Spinal cord (tissue), 9 donors: ENCODE measurements at regions not wholly inside any gene's neighbourhood (a gene's known extent, or its start where the extent isn't known, plus 50 kb on each side); places are given as distances from the start of the nearest gene placed in this dataset.

Experiments
- DNase-seq, 6 donors: peaks; one replicate each; pipeline versions ENCODE4 v3.0.0 to v3.0.0-alpha.2; 2013 to 2015; ENCODE audit warnings: low spot score in 6 of 6, low read depth in 4 of 6
- H3K27ac ChIP-seq: one replicate; pipeline ENCODE4 v1.5.1; 2013; ENCODE audit warnings: low read depth, low read length, control low read depth
- H3K27me3 ChIP-seq: one replicate; pipeline ENCODE4 v1.6.1; 2013; ENCODE audit warnings: low read length; ENCODE audit not compliant: control insufficient read depth, insufficient read depth
- H3K36me3 ChIP-seq: one replicate; pipeline ENCODE4 v1.6.1; 2013; ENCODE audit warnings: low read length; ENCODE audit not compliant: control insufficient read depth, insufficient read depth
- H3K4me1 ChIP-seq: one replicate; pipeline ENCODE4 v1.6.1; 2013; ENCODE audit warnings: low read length; ENCODE audit not compliant: control insufficient read depth, insufficient read depth
- H3K4me3 ChIP-seq: one replicate; pipeline ENCODE4 v1.5.1; 2013; ENCODE audit warnings: low read depth, low read length, control low read depth
- H3K9me3 ChIP-seq: one replicate; pipeline ENCODE4 v1.6.1; 2013; ENCODE audit warnings: low read length; ENCODE audit not compliant: control insufficient read depth, insufficient read depth
- WGBS: methylation state at CpG from one replicate; pipeline ENCODE4 v1.1.5; 2013; ENCODE audit warnings: missing lambda C conversion rate; ENCODE audit not compliant: insufficient coverage; 5-methylcytosine and 5-hydroxymethylcytosine counted together
- donor health status: healthy.

DNA sequence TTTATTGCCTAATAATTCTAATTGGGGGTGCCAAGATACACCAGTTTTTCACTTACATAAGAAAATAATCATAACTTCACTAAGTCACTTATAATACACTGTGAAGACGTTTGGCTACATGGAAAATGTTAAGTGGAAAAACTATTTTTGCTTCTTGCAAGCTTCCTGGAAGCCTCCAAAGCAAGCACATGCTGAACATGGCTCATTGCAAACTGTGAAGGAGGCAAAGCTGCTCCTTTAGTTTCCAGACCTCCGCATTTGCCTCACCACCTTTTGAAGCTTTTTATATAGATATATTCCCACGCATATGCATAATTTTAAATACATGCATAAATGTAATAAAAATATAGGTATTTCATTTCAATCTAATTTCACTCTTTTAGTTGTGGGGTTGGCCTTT is 285.6 kb upstream of the PRDM9 start:
- no CpG with 5 or more reads among the region's 3 CpGs for WGBS
- no peaks in the 10 kb centered on the region for H3K9me3 ChIP-seq
- H3K27ac ChIP-seq: no peak overlapping the region
- DNase-seq: peak in 1 of 6 donors; percentile 83
- H3K4me1 ChIP-seq: no peaks in the 10 kb centered on the region
- no peaks in the 10 kb centered on the region for H3K27me3 ChIP-seq
- H3K4me3 ChIP-seq: no peak overlapping the region
- no peaks in the 10 kb centered on the region for H3K36me3 ChIP-seq

DNA sequence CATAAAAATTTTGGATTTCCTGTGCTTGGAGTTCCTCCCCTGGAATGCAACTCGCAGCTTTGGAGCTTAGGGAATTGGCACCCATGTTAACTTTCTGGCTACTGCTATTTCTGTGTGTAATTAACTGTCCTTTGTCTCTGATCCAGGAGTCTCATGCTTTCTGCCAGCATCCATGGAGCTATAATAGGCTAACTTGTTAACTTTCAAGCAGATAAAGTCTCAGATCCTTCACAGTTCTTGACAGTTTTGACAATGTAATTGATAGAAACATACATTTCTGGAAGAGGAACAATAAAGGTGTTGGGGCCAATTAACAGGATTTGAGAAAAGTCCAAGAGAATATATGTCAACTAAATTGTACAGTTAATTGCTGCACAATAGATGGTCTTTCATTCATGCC is 290.2 kb upstream of the PRDM9 start:
- no peaks in the 10 kb centered on the region for H3K27me3 ChIP-seq
- H3K4me1 ChIP-seq: no peaks in the 10 kb centered on the region
- WGBS: 60% methylated on average over 1 of the region's 1 CpG
- H3K36me3 ChIP-seq: no peaks in the 10 kb centered on the region
- no peak overlapping the region for H3K4me3 ChIP-seq
- H3K27ac ChIP-seq: no peak overlapping the region
- H3K9me3 ChIP-seq: no peaks in the 10 kb centered on the region
- DNase-seq: peak in 1 of 6 donors; percentile 73

DNA sequence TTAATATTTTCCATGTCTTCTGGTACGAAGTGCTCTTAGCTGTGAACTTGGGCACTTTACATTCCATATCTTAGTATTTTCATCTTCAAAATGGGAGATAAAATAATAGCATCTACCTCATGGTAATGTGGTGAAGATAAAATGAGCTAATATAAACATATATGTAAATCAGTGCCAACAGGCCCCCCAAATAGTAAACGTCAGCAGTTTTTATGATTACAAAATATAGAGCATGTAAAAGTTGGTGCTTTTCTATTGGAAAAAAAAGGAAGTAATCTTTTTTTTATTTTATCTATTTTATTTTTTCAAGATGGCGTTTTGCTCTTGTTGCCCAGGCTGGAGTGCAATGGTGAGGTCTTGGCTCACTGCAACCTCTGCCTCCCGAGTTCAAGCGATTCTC is 291.1 kb upstream of the PRDM9 start:
- DNase-seq: no peak
- 100% methylated on average over 2 of the region's 5 CpGs for WGBS
- Histone ChIP-seq H3K4me1 (no peaks in the 10 kb centered on the region), H3K4me3 (no peak overlapping the region), H3K36me3 (no peaks in the 10 kb centered on the region), H3K27me3 (no peaks in the 10 kb centered on the region), H3K9me3 (no peaks in the 10 kb centered on the region), H3K27ac (no peak overlapping the region)

GRCh38 chr5:23208959-23209431 is 298.4 kb upstream of the PRDM9 start:
- peak in 2 of 6 donors; percentile 55 to 70 for DNase-seq
- no peaks in the 10 kb centered on the region for H3K27me3 ChIP-seq
- H3K4me3 ChIP-seq: no peak overlapping the region
- no peaks in the 10 kb centered on the region for H3K4me1 ChIP-seq
- H3K36me3 ChIP-seq: no peaks in the 10 kb centered on the region
- no CpG with 5 or more reads among the region's 1 CpG for WGBS
- H3K9me3 ChIP-seq: no peaks in the 10 kb centered on the region
- no peak overlapping the region for H3K27ac ChIP-seq

DNA sequence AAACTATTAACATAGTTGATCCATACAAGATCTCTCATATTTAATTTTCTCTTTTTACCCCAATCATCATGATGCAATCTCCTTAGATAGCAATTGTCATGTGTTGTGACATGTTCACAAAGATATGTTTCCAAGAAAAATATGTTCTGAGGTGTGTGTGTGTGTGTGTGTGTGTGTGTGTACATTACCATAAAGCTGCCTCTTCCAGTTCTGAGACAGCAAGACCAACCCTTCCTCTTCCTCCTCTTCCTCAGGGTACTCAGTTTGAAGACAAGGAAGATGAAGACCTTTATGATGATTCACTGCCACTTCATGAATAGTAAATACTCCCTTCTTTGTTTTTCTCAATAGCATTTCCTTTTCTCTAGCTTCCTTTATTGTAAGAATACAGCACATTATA is 303.3 kb upstream of the PRDM9 start:
- no peaks in the 10 kb centered on the region for H3K27me3 ChIP-seq
- H3K36me3 ChIP-seq: no peaks in the 10 kb centered on the region
- no peaks in the 10 kb centered on the region for H3K9me3 ChIP-seq
- no peaks in the 10 kb centered on the region for H3K4me1 ChIP-seq
- DNase-seq: no peak
- no peak overlapping the region for H3K27ac ChIP-seq
- no peak overlapping the region for H3K4me3 ChIP-seq

- Histone ChIP-seq H3K4me1 (no peaks in the 10 kb centered on the region), H3K27ac (no peak overlapping the region)
- WGBS: 100% methylated on average over 1 of the region's 7 CpGs
Measured at GRCh38 chr5:23169660-23170416, 316.7 kb upstream of the CDH12 start.

DNA sequence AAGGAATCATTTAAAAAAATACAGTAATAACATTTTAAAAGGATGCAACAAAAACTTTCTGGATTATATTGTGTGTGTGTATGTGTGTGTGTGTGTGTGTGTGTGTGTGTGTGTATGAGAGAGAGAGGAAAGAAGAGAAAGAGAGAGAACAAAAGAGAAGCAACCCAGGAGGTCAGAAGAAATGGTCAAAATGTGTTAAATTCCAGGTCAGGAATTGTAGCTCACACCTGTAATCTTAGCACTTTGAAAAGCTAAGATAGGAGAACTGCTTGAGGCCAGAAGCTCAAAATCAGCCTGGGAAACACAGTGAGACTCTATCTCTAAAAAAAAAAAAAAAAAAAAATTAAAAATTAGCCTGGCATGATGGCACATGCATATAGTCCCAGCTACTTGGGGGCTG is 311.8 kb upstream of the CDH12 start:
- DNase-seq: no peak
- H3K27ac ChIP-seq: no peak overlapping the region
- no peaks in the 10 kb centered on the region for H3K36me3 ChIP-seq
- H3K4me1 ChIP-seq: no peaks in the 10 kb centered on the region
- H3K4me3 ChIP-seq: no peak overlapping the region
- no peaks in the 10 kb centered on the region for H3K9me3 ChIP-seq
- no peaks in the 10 kb centered on the region for H3K27me3 ChIP-seq

More at GRCh38 chr5:23169660-23170416, 316.7 kb upstream of the CDH12 start:
- DNase-seq: no peak
- H3K4me3 ChIP-seq: no peak overlapping the region
- no peaks in the 10 kb centered on the region for H3K27me3 ChIP-seq
- H3K9me3 ChIP-seq: no peaks in the 10 kb centered on the region
- no peaks in the 10 kb centered on the region for H3K36me3 ChIP-seq

- no peak for DNase-seq
- Histone ChIP-seq H3K27me3 (no peaks in the 10 kb centered on the region), H3K9me3 (no peaks in the 10 kb centered on the region), H3K4me1 (no peaks in the 10 kb centered on the region), H3K4me3 (no peak overlapping the region), H3K36me3 (no peaks in the 10 kb centered on the region), H3K27ac (no peak overlapping the region)
- WGBS: 86% methylated on average over 1 of the region's 2 CpGs
Measured at GRCh38 chr5:23158179-23158578, 305.0 kb upstream of the CDH12 start.

GRCh38 chr5:23157716-23158115 is 304.6 kb upstream of the CDH12 start:
- WGBS: no CpG with 5 or more reads among the region's 1 CpG
- H3K27me3 ChIP-seq: no peaks in the 10 kb centered on the region
- no peaks in the 10 kb centered on the region for H3K4me1 ChIP-seq
- no peaks in the 10 kb centered on the region for H3K36me3 ChIP-seq
- no peak overlapping the region for H3K27ac ChIP-seq
- no peaks in the 10 kb centered on the region for H3K9me3 ChIP-seq
- no peak overlapping the region for H3K4me3 ChIP-seq
- no peak for DNase-seq

- no peak for DNase-seq
- WGBS: 100% methylated on average over 1 of the region's 1 CpG
- H3K4me3 ChIP-seq: no peak overlapping the region
- H3K4me1 ChIP-seq: no peaks in the 10 kb centered on the region
- no peaks in the 10 kb centered on the region for H3K27me3 ChIP-seq
- H3K27ac ChIP-seq: no peak overlapping the region
- H3K9me3 ChIP-seq: no peaks in the 10 kb centered on the region
- H3K36me3 ChIP-seq: no peaks in the 10 kb centered on the region
Measured at GRCh38 chr5:23157169-23157568, 304.0 kb upstream of the CDH12 start.
